Neutrophil (primary cell): ENCODE measurements at regions not wholly inside any gene's neighbourhood (a gene's known extent, or its start where the extent isn't known, plus 50 kb on each side); places are given as distances from the start of the nearest gene placed in this dataset.

Experiments
- H3K27ac ChIP-seq: fragments of 200-600 bp; sonication (generic); 2 replicates; pipeline ENCODE4 v1.5.1; 2016; ENCODE audit warnings: mild to moderate bottlenecking, moderate library complexity
- H3K27me3 ChIP-seq: fragments of 200-600 bp; sonication (generic); 2 replicates; pipeline ENCODE4 v1.6.0; 2016; ENCODE audit warnings: mild to moderate bottlenecking
- H3K36me3 ChIP-seq: fragments of 200-600 bp; sonication (generic); 2 replicates; pipeline ENCODE4 v1.5.1; 2017
- H3K4me1 ChIP-seq, 2 experiments: fragments of 200-600 bp in 1 of 2; sonication (generic) in 1 of 2; 1 replicate in 1 of 2; 2 replicates in 1 of 2; pipeline versions ENCODE4 v1.5.1 to v1.6.1; 2013 to 2016; ENCODE audit warnings: low read depth in 1 of 2, low read length in 1 of 2, mild to moderate bottlenecking in 1 of 2, moderate library complexity in 1 of 2; ENCODE audit not compliant: control insufficient read depth in 1 of 2, insufficient read depth in 1 of 2
- H3K4me3 ChIP-seq, 2 experiments: fragments of 200-600 bp in 1 of 2; sonication (generic) in 1 of 2; 1 replicate in 1 of 2; 2 replicates in 1 of 2; pipeline ENCODE4 v1.5.1; 2013 to 2016; ENCODE audit warnings: low read depth in 1 of 2, low read length in 1 of 2, mild to moderate bottlenecking in 1 of 2, moderate library complexity in 1 of 2
- H3K9me3 ChIP-seq: fragments of 200-600 bp; sonication (generic); 2 replicates; pipeline ENCODE4 v1.5.1; 2016
- CTCF ChIP-seq: fragments of 200-600 bp; sonication (generic); IDR thresholded peaks from 2 replicates; pipeline ENCODE4 v1.5.1; 2016; ENCODE audit warnings: antibody characterized with exemption

- H3K27ac ChIP-seq: no peak overlapping the region
- H3K9me3 ChIP-seq: no peaks in the 10 kb centered on the region
- no peaks in the 10 kb centered on the region for H3K27me3 ChIP-seq
- H3K36me3 ChIP-seq: peaks cover 5% of the 10 kb centered on the region
- H3K4me3 ChIP-seq: no peak overlapping the region
- peaks cover 3 to 5% of the 10 kb centered on the region in 2 experiments for H3K4me1 ChIP-seq
- no peak for TF ChIP-seq CTCF
These were observed 387.6 kb downstream of the ZEB2 start for GRCh38 chr2:144132357-144132756.

- no peaks in the 10 kb centered on the region for H3K27me3 ChIP-seq
- no peak for TF ChIP-seq CTCF
- H3K4me3 ChIP-seq: no peak overlapping the region
- peaks cover 3 to 5% of the 10 kb centered on the region in 2 experiments for H3K4me1 ChIP-seq
- H3K36me3 ChIP-seq: peaks cover 5% of the 10 kb centered on the region
- H3K9me3 ChIP-seq: no peaks in the 10 kb centered on the region
- no peak overlapping the region for H3K27ac ChIP-seq
These were observed 388.9 kb downstream of the ZEB2 start for GRCh38 chr2:144131042-144131441.

GRCh38 chr2:144130551-144130950, 389.4 kb downstream of the ZEB2 start:
- peaks cover under 1% of the 10 kb centered on the region for H3K36me3 ChIP-seq
- TF ChIP-seq CTCF: no peak
- H3K4me1 ChIP-seq: peaks cover 3 to 5% of the 10 kb centered on the region in 2 experiments
- no peaks in the 10 kb centered on the region for H3K27me3 ChIP-seq
- no peak overlapping the region for H3K4me3 ChIP-seq
- no peaks in the 10 kb centered on the region for H3K9me3 ChIP-seq
- no peak overlapping the region for H3K27ac ChIP-seq

GRCh38 chr2:144128130-144128746, 391.7 kb downstream of the ZEB2 start:
- Histone ChIP-seq H3K36me3 (no peaks in the 10 kb centered on the region), H3K4me1 (no peaks in the 10 kb centered on the region), H3K9me3 (no peaks in the 10 kb centered on the region), H3K4me3 (no peak overlapping the region), H3K27me3 (no peaks in the 10 kb centered on the region), H3K27ac (no peak overlapping the region)
- no peak for TF ChIP-seq CTCF

- Histone ChIP-seq H3K27ac (no peak overlapping the region), H3K27me3 (no peaks in the 10 kb centered on the region), H3K4me3 (no peak overlapping the region), H3K4me1 (no peaks in the 10 kb centered on the region), H3K9me3 (no peaks in the 10 kb centered on the region), H3K36me3 (no peaks in the 10 kb centered on the region)
- TF ChIP-seq CTCF: no peak
These were observed 392.2 kb downstream of the ZEB2 start for GRCh38 chr2:144127693-144128092.
